Calu3 (cell line): ENCODE measurements at regions not wholly inside any gene's neighbourhood (a gene's known extent, or its start where the extent isn't known, plus 50 kb on each side); places are given as distances from the start of the nearest gene placed in this dataset.
"Not testable (repeated sequence)": the region's sequence is repeated elsewhere in the genome, so short reads cannot be mapped to it uniquely, and the experiment has no call there.

ENCODE experiments used
- BruUV-seq: library from RNA; stranded (reverse); fragments of 400-500 nt; replicated peaks from 2 replicates; lab custom pipeline; 2021; lab: Mats Ljungman, UMichigan
- CTCF ChIA-PET: fragments of 300-600 bp; sonication (Branson Sonifier 250); formaldehyde crosslinking; loops from one replicate; lab custom pipeline; 2022; ENCODE audit warnings: antibody characterized with exemption; lab: Charles Lee
- DNase-seq: peaks from one replicate; pipeline ENCODE4 v3.0.0; 2022
- H3K27ac Mint-ChIP-seq: one replicate; pipeline ENCODE4 v1.8.0; 2022; ENCODE audit warnings: mixed read lengths; ENCODE audit not compliant: unreplicated experiment
- H3K27me3 Mint-ChIP-seq: one replicate; pipeline ENCODE4 v1.8.0; 2022; ENCODE audit warnings: mixed read lengths; ENCODE audit not compliant: unreplicated experiment
- H3K36me3 Mint-ChIP-seq: one replicate; pipeline ENCODE4 v1.8.0; 2022; ENCODE audit warnings: mild to moderate bottlenecking, moderate library complexity, mixed read lengths; ENCODE audit not compliant: insufficient read depth, unreplicated experiment
- H3K4me1 Mint-ChIP-seq: one replicate; pipeline ENCODE4 v1.8.0; 2022; ENCODE audit warnings: mild to moderate bottlenecking, low read depth, mixed read lengths; ENCODE audit not compliant: unreplicated experiment
- H3K4me3 Mint-ChIP-seq: one replicate; pipeline ENCODE4 v1.8.0; 2022; ENCODE audit warnings: mild to moderate bottlenecking, low read depth, moderate library complexity, mixed read lengths; ENCODE audit not compliant: unreplicated experiment
- H3K9me3 Mint-ChIP-seq: one replicate; pipeline ENCODE4 v1.8.0; 2022; ENCODE audit warnings: low read depth, mixed read lengths; ENCODE audit not compliant: unreplicated experiment
- CTCF ChIP-seq: fragments of 200-600 bp; IDR thresholded peaks from one replicate; pipeline ENCODE4 v1.8.0; 2022; ENCODE audit warnings: antibody characterized with exemption; ENCODE audit not compliant: unreplicated experiment
- intact Hi-C: fragments of 100-400 bp; cut with micrococcal nuclease; formaldehyde crosslinking; loops from one replicate; pipeline ENCODE4 v1.10.0; 2022; ENCODE audit not compliant: unreplicated experiment

GRCh38 chr2:145749556-145749955 lies 1229.6 kb upstream of the ZEB2 start:
- Mint-ChIP-seq H3K27ac (no peak overlapping the region), H3K27me3 (no peaks in the 10 kb centered on the region), H3K36me3 (peaks cover 9% of the 10 kb centered on the region), H3K4me1 (peaks cover 60% of the 10 kb centered on the region), H3K4me3 (no peak overlapping the region), H3K9me3 (peaks cover 2% of the 10 kb centered on the region)
- TF ChIP-seq CTCF = no peak
- no peak for DNase-seq
- intact Hi-C loops = no loop called here
- CTCF ChIA-PET = no interaction called here
- BruUV-seq = no TSS peak

- Mint-ChIP-seq H3K27ac (no peak overlapping the region), H3K27me3 (no peaks in the 10 kb centered on the region), H3K4me1 (peaks cover 55% of the 10 kb centered on the region), H3K9me3 (peaks cover 2% of the 10 kb centered on the region), H3K36me3 (peaks cover 9% of the 10 kb centered on the region), H3K4me3 (no peak overlapping the region)
- TF ChIP-seq CTCF = no peak
- BruUV-seq = no TSS peak
- DNase-seq = no peak
- CTCF ChIA-PET = no interaction called here
- intact Hi-C loops = no loop called here
Measured at GRCh38 chr2:145748927-145749326, 1229.0 kb upstream of the ZEB2 start.

GRCh38 chr2:145747715-145748114 lies 1227.8 kb upstream of the ZEB2 start:
- no peak for DNase-seq
- Mint-ChIP-seq H3K4me1 (peaks cover 43% of the 10 kb centered on the region), H3K4me3 (no peak overlapping the region), H3K9me3 (peaks cover 2% of the 10 kb centered on the region), H3K36me3 (peaks cover 9% of the 10 kb centered on the region), H3K27ac (no peak overlapping the region), H3K27me3 (no peaks in the 10 kb centered on the region)
- TF ChIP-seq CTCF = no peak
- no TSS peak for BruUV-seq
- CTCF ChIA-PET = no interaction called here
- intact Hi-C loops = no loop called here

- H3K36me3 Mint-ChIP-seq, BruUV-seq, DNase-seq, H3K27ac Mint-ChIP-seq, H3K27me3 Mint-ChIP-seq, intact Hi-C loops, H3K9me3 Mint-ChIP-seq, H3K4me3 Mint-ChIP-seq: not testable (repeated sequence)
- CTCF ChIA-PET = interaction anchor here (1.2 kb wide), 1 partner anchor 802 kb away, joined by 3 read pairs; no protein-coding TSS in a partner anchor
- peaks cover 19% of the 10 kb centered on the region for H3K4me1 Mint-ChIP-seq
Measured at GRCh38 chr2:145745387-145745721, 1225.4 kb upstream of the ZEB2 start.

GRCh38 chr2:145744541-145745386 lies 1224.8 kb upstream of the ZEB2 start:
- no peaks in the 10 kb centered on the region for H3K27me3 Mint-ChIP-seq
- intact Hi-C loops = no loop called here
- BruUV-seq = no TSS peak
- H3K4me3 Mint-ChIP-seq = no peak overlapping the region
- CTCF ChIA-PET = interaction anchor here (1.2 kb wide), 1 partner anchor 802 kb away, joined by 3 read pairs; no protein-coding TSS in a partner anchor
- DNase-seq = no peak
- peaks cover 2% of the 10 kb centered on the region for H3K9me3 Mint-ChIP-seq
- no peak for TF ChIP-seq CTCF
- H3K27ac Mint-ChIP-seq = no peak overlapping the region
- H3K36me3 Mint-ChIP-seq = no peaks in the 10 kb centered on the region
- peaks cover 16% of the 10 kb centered on the region for H3K4me1 Mint-ChIP-seq
